ENCODE measurements at regions not wholly inside any gene's neighbourhood (a gene's known extent, or its start where the extent isn't known, plus 50 kb on each side); places are given as distances from the start of the nearest gene placed in this dataset.
"Not testable (repeated sequence)": the region's sequence is repeated elsewhere in the genome, so short reads cannot be mapped to it uniquely, and the experiment has no call there.

DNA sequence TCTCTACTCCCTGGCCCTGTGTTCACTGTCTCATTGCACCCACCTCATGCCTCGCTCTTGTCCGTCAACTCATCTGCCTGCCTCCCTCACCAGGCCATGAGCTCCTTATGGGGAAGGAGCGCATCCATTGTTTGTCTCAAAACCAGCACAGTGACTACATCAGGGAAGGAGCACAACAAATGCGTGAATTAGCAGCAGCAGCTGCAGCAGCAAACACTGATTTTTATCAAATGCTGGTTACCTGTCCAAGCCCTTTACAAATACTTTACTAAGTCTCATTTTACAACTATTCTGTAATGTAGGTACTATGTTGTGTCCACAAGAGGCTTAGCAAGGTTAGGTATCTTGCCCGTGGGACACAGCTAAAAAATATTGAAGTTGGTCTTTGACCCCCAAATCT is 85.9 kb upstream of the PLET1 start:
- Histone ChIP-seq H3K4me3 (ENCODE audit: insufficient read depth, low read length) (no peak overlapping the region), H3K79me2 (ENCODE audit: insufficient read depth, low read length) (no peaks in the 10 kb centered on the region), H3K4me1 (ENCODE audit: insufficient read depth, low read length) (no peaks in the 10 kb centered on the region), H4K20me1 (ENCODE audit: insufficient read depth, low read length) (no peaks in the 10 kb centered on the region), H3K27me3 (ENCODE audit: insufficient read depth, low read length) (no peaks in the 10 kb centered on the region), H3K4me2 (ENCODE audit: insufficient read depth, low read length) (no peak overlapping the region), H3K27ac (ENCODE audit: low read depth, low read length) (no peak overlapping the region), H2AFZ (ENCODE audit: low read length) (no peak overlapping the region), H3K36me3 (ENCODE audit: insufficient read depth, low read length) (no peaks in the 10 kb centered on the region), H3K9me3 (ENCODE audit: low read depth, low read length) (no peaks in the 10 kb centered on the region)
- no peak for DNase-seq (ENCODE audit: insufficient read length, low spot score, missing footprints)
- TF ChIP-seq, protein P1, sequence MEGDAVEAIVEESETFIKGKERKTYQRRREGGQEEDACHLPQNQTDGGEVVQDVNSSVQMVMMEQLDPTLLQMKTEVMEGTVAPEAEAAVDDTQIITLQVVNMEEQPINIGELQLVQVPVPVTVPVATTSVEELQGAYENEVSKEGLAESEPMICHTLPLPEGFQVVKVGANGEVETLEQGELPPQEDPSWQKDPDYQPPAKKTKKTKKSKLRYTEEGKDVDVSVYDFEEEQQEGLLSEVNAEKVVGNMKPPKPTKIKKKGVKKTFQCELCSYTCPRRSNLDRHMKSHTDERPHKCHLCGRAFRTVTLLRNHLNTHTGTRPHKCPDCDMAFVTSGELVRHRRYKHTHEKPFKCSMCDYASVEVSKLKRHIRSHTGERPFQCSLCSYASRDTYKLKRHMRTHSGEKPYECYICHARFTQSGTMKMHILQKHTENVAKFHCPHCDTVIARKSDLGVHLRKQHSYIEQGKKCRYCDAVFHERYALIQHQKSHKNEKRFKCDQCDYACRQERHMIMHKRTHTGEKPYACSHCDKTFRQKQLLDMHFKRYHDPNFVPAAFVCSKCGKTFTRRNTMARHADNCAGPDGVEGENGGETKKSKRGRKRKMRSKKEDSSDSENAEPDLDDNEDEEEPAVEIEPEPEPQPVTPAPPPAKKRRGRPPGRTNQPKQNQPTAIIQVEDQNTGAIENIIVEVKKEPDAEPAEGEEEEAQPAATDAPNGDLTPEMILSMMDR (IDR thresholded peaks at IDR 0.05; ENCODE audit: extremely low read depth, low read depth, low read length) = no peak

DNA sequence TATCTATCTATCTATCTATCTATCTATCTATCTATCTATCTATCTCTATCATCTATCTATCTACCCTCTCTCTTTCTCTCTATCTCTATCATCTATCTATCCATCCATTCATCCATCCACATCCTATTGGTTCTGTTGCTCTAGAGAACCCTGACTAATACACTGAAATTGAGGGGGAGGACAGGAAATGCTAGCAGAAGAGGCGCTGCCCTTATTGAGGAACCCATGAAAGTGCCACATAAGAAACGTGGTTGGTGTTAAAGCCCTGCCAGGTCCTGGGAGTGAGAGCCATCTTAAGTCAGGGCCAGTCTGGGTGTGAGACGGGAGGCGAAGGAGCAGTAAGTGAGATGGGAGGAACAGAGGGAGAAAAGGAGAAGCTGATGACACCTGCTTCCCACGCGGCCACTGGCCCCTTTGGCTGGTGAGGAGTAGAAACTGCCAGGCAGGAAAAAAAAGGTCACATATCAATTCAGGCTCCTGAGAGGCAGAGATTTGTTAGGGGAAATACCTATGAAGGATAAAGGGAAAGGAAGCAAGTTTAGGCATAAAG is 87.9 kb upstream of the PLET1 start:
- TF ChIP-seq, protein P1 (IDR thresholded peaks at IDR 0.05; ENCODE audit: extremely low read depth, low read depth, low read length) = no peak
- H3K27ac ChIP-seq (ENCODE audit: low read depth, low read length) = no peak overlapping the region

DNA sequence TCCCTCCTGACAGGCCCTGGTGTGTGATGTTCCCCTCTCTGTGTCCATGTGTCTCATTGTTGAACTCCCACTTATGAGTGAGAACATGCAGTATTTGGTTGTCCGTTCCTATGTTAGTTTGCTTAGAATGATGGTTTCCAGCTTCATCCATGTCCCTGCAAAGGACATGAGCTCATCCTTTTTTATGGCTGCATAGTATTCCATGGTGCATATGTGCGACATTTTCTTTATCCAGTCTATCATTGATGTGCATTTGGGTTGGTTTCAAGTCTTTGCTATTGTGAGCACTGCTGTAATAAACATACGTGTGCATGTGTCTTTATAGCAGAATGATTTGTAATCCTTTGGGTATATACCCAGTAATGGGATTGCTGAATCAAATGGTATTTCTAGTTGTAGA is 90.8 kb upstream of the PLET1 start:
- H3K4me2 ChIP-seq (ENCODE audit: insufficient read depth, low read length) = not testable (repeated sequence)

More for the DNA sequence above, 87.9 kb upstream of the PLET1 start:
- Histone ChIP-seq H2AFZ (ENCODE audit: low read length) (no peak overlapping the region), H4K20me1 (ENCODE audit: insufficient read depth, low read length) (no peaks in the 10 kb centered on the region), H3K4me1 (ENCODE audit: insufficient read depth, low read length) (no peaks in the 10 kb centered on the region), H3K4me2 (ENCODE audit: insufficient read depth, low read length) (no peak overlapping the region), H3K4me3 (ENCODE audit: insufficient read depth, low read length) (no peak overlapping the region), H3K9me3 (ENCODE audit: low read depth, low read length) (no peaks in the 10 kb centered on the region), H3K36me3 (ENCODE audit: insufficient read depth, low read length) (no peaks in the 10 kb centered on the region), H3K27me3 (ENCODE audit: insufficient read depth, low read length) (no peaks in the 10 kb centered on the region), H3K79me2 (ENCODE audit: insufficient read depth, low read length) (no peaks in the 10 kb centered on the region)
- peak; percentile 18 for DNase-seq (ENCODE audit: insufficient read length, low spot score, missing footprints)

DNA sequence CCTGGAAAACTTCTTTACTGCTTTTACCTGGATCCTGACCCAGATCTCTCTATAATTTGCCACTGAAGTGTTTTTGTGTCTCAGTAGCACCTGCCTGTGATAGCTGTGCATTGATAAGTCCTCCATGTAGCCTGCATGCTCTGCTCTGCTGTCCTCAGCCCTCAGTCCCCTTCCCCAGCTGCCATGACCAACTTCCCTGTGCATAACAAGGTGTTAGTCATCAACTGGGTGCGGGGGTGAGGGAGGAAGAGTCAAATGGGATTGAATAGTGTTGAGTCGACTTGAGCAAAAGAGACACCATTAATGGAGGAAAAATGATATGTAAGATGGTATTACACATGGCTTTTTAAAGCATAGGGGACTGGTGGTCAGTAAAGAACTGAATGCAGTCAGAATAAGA is 92.2 kb upstream of the PLET1 start:
- no peaks in the 10 kb centered on the region for H3K36me3 ChIP-seq (ENCODE audit: insufficient read depth, low read length)
- H3K4me2 ChIP-seq (ENCODE audit: insufficient read depth, low read length) = no peak overlapping the region
- TF ChIP-seq, protein P1 (IDR thresholded peaks at IDR 0.05; ENCODE audit: extremely low read depth, low read depth, low read length) = no peak
- peaks cover 6% of the 10 kb centered on the region for H3K4me1 ChIP-seq (ENCODE audit: insufficient read depth, low read length)
- no peaks in the 10 kb centered on the region for H3K79me2 ChIP-seq (ENCODE audit: insufficient read depth, low read length)
- H3K4me3 ChIP-seq (ENCODE audit: insufficient read depth, low read length) = no peak overlapping the region
- DNase-seq (ENCODE audit: insufficient read length, low spot score, missing footprints) = no peak
- H4K20me1 ChIP-seq (ENCODE audit: insufficient read depth, low read length) = no peaks in the 10 kb centered on the region
- no peak overlapping the region for H3K27ac ChIP-seq (ENCODE audit: low read depth, low read length)
- no peaks in the 10 kb centered on the region for H3K27me3 ChIP-seq (ENCODE audit: insufficient read depth, low read length)
- H3K9me3 ChIP-seq (ENCODE audit: low read depth, low read length) = no peaks in the 10 kb centered on the region
- H2AFZ ChIP-seq (ENCODE audit: low read length) = no peak overlapping the region

More for the DNA sequence above, 90.8 kb upstream of the PLET1 start:
- DNase-seq (ENCODE audit: insufficient read length, low spot score, missing footprints); H3K4me3 ChIP-seq (ENCODE audit: insufficient read depth, low read length); H3K9me3 ChIP-seq (ENCODE audit: low read depth, low read length); H4K20me1 ChIP-seq (ENCODE audit: insufficient read depth, low read length); H3K4me1 ChIP-seq (ENCODE audit: insufficient read depth, low read length); H3K27ac ChIP-seq (ENCODE audit: low read depth, low read length); H3K79me2 ChIP-seq (ENCODE audit: insufficient read depth, low read length); H2AFZ ChIP-seq (ENCODE audit: low read length); H3K36me3 ChIP-seq (ENCODE audit: insufficient read depth, low read length); H3K27me3 ChIP-seq (ENCODE audit: insufficient read depth, low read length): not testable (repeated sequence)

All from osteoblast (primary cell).